ENCODE measurements at regions not wholly inside any gene's neighbourhood (a gene's known extent, or its start where the extent isn't known, plus 50 kb on each side); places are given as distances from the start of the nearest gene placed in this dataset.
"Not testable (repeated sequence)": the region's sequence is repeated elsewhere in the genome, so short reads cannot be mapped to it uniquely, and the experiment has no call there.

- DNase-seq: not testable (repeated sequence)
These were observed 153.8 kb upstream of the TPTE start for GRCh38 chr21:10367586-10367985.

GRCh38 chr21:10368323-10368798 is 153.0 kb upstream of the TPTE start:
- peak in 1 of 2 donors; percentile 11 for DNase-seq

- not testable (repeated sequence) for DNase-seq
These were observed 152.1 kb upstream of the TPTE start for GRCh38 chr21:10369289-10369688.

- DNase-seq: not testable (repeated sequence)
These were observed 143.6 kb upstream of the TPTE start for GRCh38 chr21:10377758-10378157.

- not testable (repeated sequence) for DNase-seq
These were observed 141.6 kb upstream of the TPTE start for GRCh38 chr21:10379816-10380215.

- not testable (repeated sequence) for DNase-seq
These were observed 139.7 kb upstream of the TPTE start for GRCh38 chr21:10381687-10382060.

GRCh38 chr21:10382135-10382534 is 139.2 kb upstream of the TPTE start:
- DNase-seq: not testable (repeated sequence)

- not testable (repeated sequence) for DNase-seq
These were observed 138.8 kb upstream of the TPTE start for GRCh38 chr21:10382580-10382979.

GRCh38 chr21:10383571-10383970 is 137.8 kb upstream of the TPTE start:
- DNase-seq: not testable (repeated sequence)

GRCh38 chr21:10384304-10384861 is 137.0 kb upstream of the TPTE start:
- not testable (repeated sequence) for DNase-seq

GRCh38 chr21:10385202-10385601 is 136.2 kb upstream of the TPTE start:
- not testable (repeated sequence) for DNase-seq

GRCh38 chr21:10385898-10386527 is 135.4 kb upstream of the TPTE start:
- not testable (repeated sequence) for DNase-seq

GRCh38 chr21:10387692-10388450 is 133.5 kb upstream of the TPTE start:
- DNase-seq: not testable (repeated sequence)

GRCh38 chr21:10388625-10389024 is 132.8 kb upstream of the TPTE start:
- not testable (repeated sequence) for DNase-seq

- not testable (repeated sequence) for DNase-seq
These were observed 129.1 kb upstream of the TPTE start for GRCh38 chr21:10392301-10392700.

GRCh38 chr21:10395963-10396362 is 125.4 kb upstream of the TPTE start:
- DNase-seq: not testable (repeated sequence)

GRCh38 chr21:10397495-10397915 is 123.9 kb upstream of the TPTE start:
- not testable (repeated sequence) for DNase-seq

GRCh38 chr21:10398692-10399489 is 122.5 kb upstream of the TPTE start:
- DNase-seq: not testable (repeated sequence)

- not testable (repeated sequence) for DNase-seq
These were observed 120.6 kb upstream of the TPTE start for GRCh38 chr21:10400622-10401361.

GRCh38 chr21:10402461-10402860 is 118.9 kb upstream of the TPTE start:
- not testable (repeated sequence) for DNase-seq

GRCh38 chr21:10405331-10405730 is 116.1 kb upstream of the TPTE start:
- DNase-seq: not testable (repeated sequence)

- not testable (repeated sequence) for DNase-seq
These were observed 111.6 kb upstream of the TPTE start for GRCh38 chr21:10409786-10410185.

Data from activated CD4-positive, alpha-beta T cell treated with anti-CD3 and anti-CD28 coated beads for 4 hours (primary cell).